ENCODE measurements at regions not wholly inside any gene's neighbourhood (a gene's known extent, or its start where the extent isn't known, plus 50 kb on each side); places are given as distances from the start of the nearest gene placed in this dataset.
"Not testable (repeated sequence)": the region's sequence is repeated elsewhere in the genome, so short reads cannot be mapped to it uniquely, and the experiment has no call there.

- Histone ChIP-seq H3K9me3 (replicated peaks in 1 of 11) (peaks cover 0 to 11% (median 2%) of the 10 kb centered on the region in 11 experiments; a peak in 6 of 22 replicates), H3K27me3 (no peaks in the 10 kb centered on the region), H3K4me2 (no peak overlapping the region), H3K4me3 (no peak overlapping the region), H3K36me3 (no peaks in the 10 kb centered on the region), H3K9ac (no peak overlapping the region), H4K20me1 (no peaks in the 10 kb centered on the region), H3K4me1 (no peaks in the 10 kb centered on the region), H3K27ac (no peak overlapping the region)
- no peak for TF ChIP-seq Cebpa-rat (IDR thresholded peaks at IDR 0.05)
These were observed 2132.2 kb downstream of the LRRC4C start for GRCh38 chr11:39327302-39327701.

GRCh38 chr11:39311888-39312287 is 2147.6 kb downstream of the LRRC4C start:
- H3K9ac ChIP-seq, H3K4me1 ChIP-seq, H3K36me3 ChIP-seq, H3K27ac ChIP-seq, H4K20me1 ChIP-seq, H3K4me3 ChIP-seq, H3K4me2 ChIP-seq, H3K27me3 ChIP-seq: not testable (repeated sequence)
- peaks cover 0 to 15% (median 8%) of the 10 kb centered on the region in 11 experiments; a peak in 8 of 22 replicates for H3K9me3 ChIP-seq (replicated peaks in 1 of 11)

GRCh38 chr11:39304586-39304985 is 2154.9 kb downstream of the LRRC4C start:
- Histone ChIP-seq H3K9ac (no peak overlapping the region), H3K9me3 (replicated peaks in 1 of 11) (peaks cover 0 to 15% (median 4%) of the 10 kb centered on the region in 11 experiments; a peak in 4 of 22 replicates), H3K4me2 (no peak overlapping the region), H3K27ac (no peak overlapping the region), H3K36me3 (no peaks in the 10 kb centered on the region), H3K4me3 (no peak overlapping the region), H4K20me1 (no peaks in the 10 kb centered on the region), H3K4me1 (no peaks in the 10 kb centered on the region), H3K27me3 (no peaks in the 10 kb centered on the region)
- TF ChIP-seq Cebpa-rat (IDR thresholded peaks at IDR 0.05), result no peak

- H3K27me3 ChIP-seq, result no peaks in the 10 kb centered on the region
- H3K36me3 ChIP-seq, result no peaks in the 10 kb centered on the region
- no peak overlapping the region for H3K4me3 ChIP-seq
- TF ChIP-seq Cebpa-rat (IDR thresholded peaks at IDR 0.05), result no peak
- H3K27ac ChIP-seq, result no peak overlapping the region
- no peaks in the 10 kb centered on the region for H3K4me1 ChIP-seq
- H4K20me1 ChIP-seq, result no peaks in the 10 kb centered on the region; a peak in 1 of 22 replicates
- H3K9me3 ChIP-seq (replicated peaks in 1 of 11), result peaks cover 0 to 9% (median 0%) of the 10 kb centered on the region in 11 experiments; a peak in 5 of 22 replicates
- no peak overlapping the region for H3K9ac ChIP-seq
- H3K4me2 ChIP-seq, result no peak overlapping the region
These were observed 2164.8 kb downstream of the LRRC4C start for GRCh38 chr11:39294648-39295047.

GRCh38 chr11:39288011-39288410 is 2171.4 kb downstream of the LRRC4C start:
- Histone ChIP-seq H3K27me3 (no peaks in the 10 kb centered on the region), H3K36me3 (no peaks in the 10 kb centered on the region), H3K27ac (no peak overlapping the region), H3K9ac (no peak overlapping the region), H3K4me2 (no peak overlapping the region), H3K4me1 (no peaks in the 10 kb centered on the region), H4K20me1 (no peaks in the 10 kb centered on the region; a peak in 1 of 22 replicates), H3K9me3 (replicated peaks in 1 of 11) (peaks cover 11 to 28% (median 24%) of the 10 kb centered on the region in 11 experiments), H3K4me3 (no peak overlapping the region)
- TF ChIP-seq Cebpa-rat (IDR thresholded peaks at IDR 0.05), result no peak

- Histone ChIP-seq H3K36me3 (no peaks in the 10 kb centered on the region), H3K27me3 (no peaks in the 10 kb centered on the region), H3K27ac (peak overlapping the region in 4 of 11 experiments; percentile 5 to 22 (median 10); a peak in 2 of 22 replicates), H4K20me1 (no peaks in the 10 kb centered on the region), H3K4me1 (peaks cover 0 to 24% (median 17%) of the 10 kb centered on the region in 10 experiments; a peak in 15 of 20 replicates), H3K9me3 (replicated peaks in 1 of 11) (peaks cover 0 to 15% (median 7%) of the 10 kb centered on the region in 11 experiments; a peak in 10 of 22 replicates), H3K9ac (no peak overlapping the region; a peak in 1 of 22 replicates), H3K4me3 (no peak overlapping the region), H3K4me2 (peak overlapping the region in 10 of 11 experiments; percentile 6 to 74 (median 45); a peak in 15 of 22 replicates)
- no peak for TF ChIP-seq Cebpa-rat (IDR thresholded peaks at IDR 0.05)
These were observed 2191.2 kb downstream of the LRRC4C start for GRCh38 chr11:39268176-39268690.

- H3K4me2 ChIP-seq, result no peak overlapping the region
- no peak overlapping the region for H3K9ac ChIP-seq
- H4K20me1 ChIP-seq, result no peaks in the 10 kb centered on the region
- no peak for TF ChIP-seq Cebpa-rat (IDR thresholded peaks at IDR 0.05)
- no peak overlapping the region for H3K4me3 ChIP-seq
- H3K36me3 ChIP-seq, result no peaks in the 10 kb centered on the region
- no peaks in the 10 kb centered on the region for H3K4me1 ChIP-seq
- no peak overlapping the region for H3K27ac ChIP-seq
- H3K9me3 ChIP-seq (replicated peaks in 1 of 11), result peaks cover 19 to 29% (median 25%) of the 10 kb centered on the region in 11 experiments
- no peaks in the 10 kb centered on the region for H3K27me3 ChIP-seq
These were observed 2203.8 kb downstream of the LRRC4C start for GRCh38 chr11:39255648-39256047.

GRCh38 chr11:39249566-39250365 is 2209.7 kb downstream of the LRRC4C start:
- H4K20me1 ChIP-seq, result no peaks in the 10 kb centered on the region
- no peak overlapping the region for H3K27ac ChIP-seq
- H3K9me3 ChIP-seq (replicated peaks in 1 of 11), result peaks cover 6 to 16% (median 9%) of the 10 kb centered on the region in 11 experiments; a peak in 17 of 22 replicates
- H3K4me1 ChIP-seq, result no peaks in the 10 kb centered on the region
- no peak overlapping the region for H3K4me2 ChIP-seq
- H3K9ac ChIP-seq, result no peak overlapping the region
- no peaks in the 10 kb centered on the region for H3K27me3 ChIP-seq
- no peak overlapping the region for H3K4me3 ChIP-seq
- TF ChIP-seq Cebpa-rat (IDR thresholded peaks at IDR 0.05), result no peak
- H3K36me3 ChIP-seq, result no peaks in the 10 kb centered on the region

- Histone ChIP-seq H4K20me1 (no peaks in the 10 kb centered on the region), H3K4me2 (no peak overlapping the region), H3K4me3 (no peak overlapping the region), H3K36me3 (no peaks in the 10 kb centered on the region), H3K27ac (no peak overlapping the region), H3K4me1 (no peaks in the 10 kb centered on the region), H3K27me3 (no peaks in the 10 kb centered on the region), H3K9ac (no peak overlapping the region), H3K9me3 (replicated peaks in 1 of 11) (peaks cover 4 to 13% (median 7%) of the 10 kb centered on the region in 11 experiments; a peak in 17 of 22 replicates)
- no peak for TF ChIP-seq Cebpa-rat (IDR thresholded peaks at IDR 0.05)
These were observed 2211.8 kb downstream of the LRRC4C start for GRCh38 chr11:39247570-39248137.

Data from BLaER1 treated with 17β-estradiol and CSF1 and Interleukin-3, amounts not matched to agents 10 nM and 100 nM (cell line).